NCI-H1930 (cell line): ENCODE measurements at regions not wholly inside any gene's neighbourhood (a gene's known extent, or its start where the extent isn't known, plus 50 kb on each side); places are given as distances from the start of the nearest gene placed in this dataset.
A peak's percentile ranks its signal among the peaks of the same experiment; 100 is the strongest.

Experiments used
- DNase-seq, 2 experiments: peaks; one replicate each; lab custom pipeline; 2025; lab: John Stamatoyannopoulos, UW

GRCh38 chr4:36716874-36717273 is 435.5 kb downstream of the DTHD1 start:
- no peak for DNase-seq

- DNase-seq: no peak
Observed at GRCh38 chr4:36719425-36719824, 438.0 kb downstream of the DTHD1 start.

- DNase-seq: no peak
Observed at GRCh38 chr4:36722986-36723385, 441.6 kb downstream of the DTHD1 start.

- DNase-seq: no peak
Observed at GRCh38 chr4:36734334-36734733, 452.9 kb downstream of the DTHD1 start.

GRCh38 chr4:36737691-36738090 is 456.3 kb downstream of the DTHD1 start:
- DNase-seq: no peak

- DNase-seq: no peak
Observed at GRCh38 chr4:36740796-36741310, 459.4 kb downstream of the DTHD1 start.

- DNase-seq: no peak
Observed at GRCh38 chr4:36747277-36748129, 466.1 kb downstream of the DTHD1 start.

- no peak for DNase-seq
Observed at GRCh38 chr4:36753048-36753447, 471.6 kb downstream of the DTHD1 start.

- no peak for DNase-seq
Observed at GRCh38 chr4:36757580-36758311, 476.3 kb downstream of the DTHD1 start.

- no peak for DNase-seq
Observed at GRCh38 chr4:36758312-36759178, 477.1 kb downstream of the DTHD1 start.

- DNase-seq: no peak
Observed at GRCh38 chr4:36761607-36762006, 480.2 kb downstream of the DTHD1 start.

GRCh38 chr4:36763814-36764213 is 480.7 kb upstream of the NWD2 start:
- no peak for DNase-seq

GRCh38 chr4:36767596-36767995 is 476.9 kb upstream of the NWD2 start:
- no peak for DNase-seq

GRCh38 chr4:36771411-36772153 is 473.0 kb upstream of the NWD2 start:
- peak in 1 of 2 experiments; percentile 36 for DNase-seq

GRCh38 chr4:36772154-36772516 is 472.4 kb upstream of the NWD2 start:
- DNase-seq: no peak

- no peak for DNase-seq
Observed at GRCh38 chr4:36773467-36773866, 471.1 kb upstream of the NWD2 start.

- DNase-seq: no peak
Observed at GRCh38 chr4:36775544-36775943, 469.0 kb upstream of the NWD2 start.

GRCh38 chr4:36779601-36780000 is 464.9 kb upstream of the NWD2 start:
- DNase-seq: no peak

GRCh38 chr4:36785973-36786372 is 458.6 kb upstream of the NWD2 start:
- peak in 1 of 2 experiments; percentile 9 for DNase-seq

- DNase-seq: no peak
Observed at GRCh38 chr4:36786519-36786918, 458.0 kb upstream of the NWD2 start.

GRCh38 chr4:36794716-36795115 is 449.8 kb upstream of the NWD2 start:
- DNase-seq: no peak
